Aorta (tissue), 5 donors: ENCODE measurements at regions not wholly inside any gene's neighbourhood (a gene's known extent, or its start where the extent isn't known, plus 50 kb on each side); places are given as distances from the start of the nearest gene placed in this dataset.

ENCODE experiments used
- ATAC-seq: fragments of 200-7000 bp; cut with Tn5 transposase; one replicate; pipeline ENCODE4 v1.9.1; 2022; ENCODE audit warnings: moderate library complexity; ENCODE audit not compliant: low FRiP score
- DNase-seq, 2 donors: peaks; one replicate each; pipeline ENCODE4 v3.0.0-alpha.2; 2020
- H3K27ac ChIP-seq, 2 donors: one replicate each; pipeline ENCODE4 v1.5.1; 2013; ENCODE audit warnings: low read length in 2 of 2, mild to moderate bottlenecking in 2 of 2, moderate library complexity in 2 of 2, control low read depth in 1 of 2, inconsistent platforms in 1 of 2, low read depth in 1 of 2
- H3K27me3 ChIP-seq, 2 donors: one replicate each; pipeline ENCODE4 v1.6.1; 2013; ENCODE audit warnings: control low read depth in 1 of 2, low read length in 1 of 2, mild to moderate bottlenecking in 1 of 2, moderate library complexity in 1 of 2; ENCODE audit not compliant: insufficient read depth in 2 of 2, control insufficient read depth in 1 of 2
- H3K36me3 ChIP-seq, 2 donors: one replicate each; pipeline ENCODE4 v1.6.1; 2013; ENCODE audit warnings: control low read depth in 1 of 2, low read length in 1 of 2, mild to moderate bottlenecking in 1 of 2; ENCODE audit not compliant: insufficient read depth in 2 of 2, control insufficient read depth in 1 of 2
- H3K4me1 ChIP-seq, 2 donors: one replicate each; pipeline ENCODE4 v1.6.1; 2013; ENCODE audit warnings: low read length in 2 of 2, control low read depth in 1 of 2, mild to moderate bottlenecking in 1 of 2, moderate library complexity in 1 of 2; ENCODE audit not compliant: insufficient read depth in 2 of 2, control insufficient read depth in 1 of 2
- H3K4me3 ChIP-seq, 2 donors: one replicate each; pipeline ENCODE4 v1.5.1; 2013; ENCODE audit warnings: low read length in 2 of 2, control low read depth in 1 of 2, mild to moderate bottlenecking in 1 of 2
- H3K9me3 ChIP-seq: one replicate; pipeline ENCODE4 v1.6.1; 2013; ENCODE audit warnings: mild to moderate bottlenecking, low read length; ENCODE audit not compliant: control insufficient read depth
- WGBS, 2 donors: extraction: QIAGEN DNeasy Blood & Tissue Kit; methylation state at CpG; one replicate each; pipeline ENCODE4 v1.1.7; 2013; 5-methylcytosine and 5-hydroxymethylcytosine counted together
- intact Hi-C, 2 donors: fragments of 100-400 bp; cut with DNase I; formaldehyde crosslinking; loops; one replicate each; pipeline versions ENCODE4 v1.14.2 to v1.15.0; 2022
- donor health status: healthy with polysubstance abuse.
- donor health status: Bipolar disorder and iron deficiency.
- donor health status: DM: no; HTN: no; CAD: no.
- donor health status: DM: no; HTN: no; CAD: no.
- donor health status: DM: yes; HTN: yes; CAD: no.

DNA sequence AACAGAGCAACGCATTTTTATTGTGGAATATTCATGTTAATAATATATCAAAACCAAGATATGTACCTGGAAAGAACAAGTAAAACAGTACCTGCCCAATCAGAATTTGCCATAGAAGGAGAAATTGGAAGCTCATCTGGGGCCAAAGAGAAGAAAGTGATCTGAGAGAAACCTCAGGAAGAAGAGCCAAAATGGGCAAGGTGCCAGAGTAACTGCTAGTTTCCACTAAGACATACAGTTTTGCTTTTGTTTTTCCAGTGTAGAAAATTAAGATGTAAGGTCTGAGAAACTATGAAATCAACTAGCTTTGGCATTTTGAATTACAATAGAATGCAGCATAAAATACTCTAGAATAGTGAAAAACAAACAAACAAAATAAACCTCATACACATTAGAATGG is 2201.2 kb downstream of the ARAP2 start:
- DNase-seq, result no peak
- no peaks in the 10 kb centered on the region for H3K9me3 ChIP-seq
- intact Hi-C loops, result no loop called here
- no peak overlapping the region for H3K27ac ChIP-seq
- 93 to 94% methylated on average over 1 of the region's 1 CpG for WGBS, 2 donors
- H3K4me1 ChIP-seq, result no peaks in the 10 kb centered on the region
- no peaks in the 10 kb centered on the region for H3K36me3 ChIP-seq
- H3K27me3 ChIP-seq, result peaks cover 0 to 2% of the 10 kb centered on the region in 2 donors
- ATAC-seq, result no peak
- no peak overlapping the region for H3K4me3 ChIP-seq

DNA sequence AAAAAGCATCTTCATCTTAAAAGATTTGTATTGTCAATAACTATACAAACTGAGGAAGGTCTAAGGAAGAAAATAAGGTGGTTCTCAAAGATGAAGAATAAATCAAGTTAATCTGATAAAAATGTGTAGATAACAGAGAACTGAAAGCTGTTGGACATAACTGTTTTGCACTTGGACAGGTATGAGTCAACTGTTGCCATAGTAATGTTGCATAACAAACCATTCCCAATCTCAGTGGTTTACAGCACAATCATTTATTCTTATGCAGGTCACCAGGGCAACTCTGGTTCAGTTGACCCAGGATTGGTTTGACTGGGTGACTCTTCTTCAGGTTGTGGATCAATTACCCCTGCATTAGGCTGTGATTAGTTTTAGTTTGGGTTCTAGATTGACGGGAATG is 2197.7 kb downstream of the ARAP2 start:
- Histone ChIP-seq H3K27me3 (peaks cover 0 to 2% of the 10 kb centered on the region in 2 donors), H3K36me3 (no peaks in the 10 kb centered on the region), H3K4me1 (no peaks in the 10 kb centered on the region), H3K27ac (no peak overlapping the region), H3K9me3 (no peaks in the 10 kb centered on the region), H3K4me3 (no peak overlapping the region)
- ATAC-seq (no peak), DNase-seq (no peak)
- intact Hi-C loops, result no loop called here
- WGBS, 2 donors, result 91 to 100% methylated on average over 1 of the region's 1 CpG

DNA sequence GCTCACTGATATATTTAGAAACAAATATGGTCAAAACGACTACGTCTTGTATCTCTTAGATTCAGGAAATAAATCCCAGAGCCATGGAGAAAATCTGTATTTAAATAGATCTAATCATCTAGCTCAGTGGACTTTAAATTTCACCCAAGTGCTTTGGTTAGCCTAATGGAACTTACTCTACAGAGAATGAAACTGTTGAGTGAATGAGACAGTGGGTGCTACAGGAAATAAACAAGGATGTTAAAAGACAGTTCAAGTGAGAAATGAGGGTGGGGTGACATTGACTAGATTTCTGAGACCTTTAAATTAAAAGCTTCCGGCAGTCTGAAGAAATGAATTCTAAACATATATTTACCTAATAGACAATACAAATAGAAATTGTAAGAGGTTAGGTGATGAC is 2197.0 kb downstream of the ARAP2 start:
- ATAC-seq (no peak), DNase-seq (no peak)
- H3K4me1 ChIP-seq, result no peaks in the 10 kb centered on the region
- no peaks in the 10 kb centered on the region for H3K9me3 ChIP-seq
- intact Hi-C loops, result no loop called here
- WGBS, 2 donors, result 66 to 72% methylated on average over 3 of the region's 3 CpGs
- no peaks in the 10 kb centered on the region for H3K27me3 ChIP-seq
- H3K4me3 ChIP-seq, result no peak overlapping the region
- H3K27ac ChIP-seq, result no peak overlapping the region
- H3K36me3 ChIP-seq, result no peaks in the 10 kb centered on the region

DNA sequence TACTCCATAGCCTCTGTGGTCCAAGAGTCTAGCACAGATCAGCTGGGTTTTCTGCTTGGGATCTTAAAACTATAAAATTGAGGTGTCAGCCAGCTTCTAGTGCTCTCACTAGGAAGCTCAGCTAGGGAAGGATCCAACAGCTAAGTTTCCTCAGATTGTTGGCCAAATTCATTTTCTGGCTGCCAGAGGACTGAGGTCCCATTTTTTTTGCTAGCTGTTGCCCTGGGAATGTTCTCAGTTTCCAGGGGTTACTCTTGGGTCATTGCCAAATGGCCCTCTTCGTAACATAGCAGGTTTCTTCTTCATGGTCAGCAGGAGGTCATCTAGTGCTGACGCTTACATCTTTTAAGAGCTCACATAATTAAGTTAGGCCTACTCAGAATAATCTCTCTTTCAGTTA is 2178.2 kb downstream of the ARAP2 start:
- Histone ChIP-seq H3K4me3 (no peak overlapping the region), H3K9me3 (no peaks in the 10 kb centered on the region), H3K27me3 (no peaks in the 10 kb centered on the region), H3K4me1 (no peaks in the 10 kb centered on the region), H3K27ac (no peak overlapping the region), H3K36me3 (no peaks in the 10 kb centered on the region)
- intact Hi-C loops, result no loop called here
- 73% methylated on average over 2 of the region's 2 CpGs for WGBS, 2 donors
- DNase-seq (no peak), ATAC-seq (no peak)

DNA sequence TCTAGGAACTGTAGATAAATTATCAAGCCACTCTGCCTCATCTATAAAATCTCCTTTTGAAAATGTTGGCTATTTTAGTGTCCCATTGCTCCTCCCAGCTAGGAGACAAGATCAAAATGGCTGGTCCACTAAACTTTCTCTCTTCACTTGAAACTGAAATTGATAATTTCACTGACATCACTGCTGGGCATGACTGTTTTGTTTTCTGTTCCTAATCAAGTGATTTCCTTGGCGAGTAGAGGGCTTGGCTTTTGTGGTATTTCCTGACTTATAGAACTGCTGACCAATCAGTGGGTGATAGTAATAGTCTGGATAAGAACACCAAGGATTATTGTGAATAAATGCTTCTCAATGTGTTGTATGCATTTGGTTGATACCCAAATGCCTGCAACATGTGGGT is 2152.9 kb downstream of the ARAP2 start:
- 33 to 42% methylated on average over 1 of the region's 1 CpG for WGBS, 2 donors
- intact Hi-C loops, result no loop called here
- H3K4me3 ChIP-seq, result no peak overlapping the region
- ATAC-seq (no peak), DNase-seq (no peak)
- no peak overlapping the region for H3K27ac ChIP-seq
- no peaks in the 10 kb centered on the region for H3K27me3 ChIP-seq
- no peaks in the 10 kb centered on the region for H3K9me3 ChIP-seq
- H3K4me1 ChIP-seq, result no peaks in the 10 kb centered on the region
- no peaks in the 10 kb centered on the region for H3K36me3 ChIP-seq

DNA sequence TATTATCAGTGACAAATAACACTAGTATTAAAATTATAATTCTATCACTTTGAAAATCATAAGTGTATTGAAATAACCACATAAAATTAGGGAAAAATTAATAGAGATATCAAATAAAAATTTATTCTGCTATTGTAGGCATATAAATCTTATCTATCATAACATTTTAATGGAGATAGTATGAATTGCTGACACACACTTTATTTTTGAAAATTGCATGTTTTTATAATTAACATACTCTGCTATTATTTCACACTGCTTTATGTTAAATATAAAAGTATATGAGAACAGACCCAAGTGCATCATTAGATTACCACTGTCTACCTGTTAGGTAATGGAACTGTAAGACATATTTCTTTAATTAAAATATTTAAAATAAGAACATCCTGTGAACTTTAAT is 2150.2 kb downstream of the ARAP2 start:
- Histone ChIP-seq H3K27me3 (no peaks in the 10 kb centered on the region), H3K4me3 (no peak overlapping the region), H3K36me3 (no peaks in the 10 kb centered on the region), H3K4me1 (no peaks in the 10 kb centered on the region), H3K27ac (no peak overlapping the region), H3K9me3 (no peaks in the 10 kb centered on the region)
- ATAC-seq (no peak), DNase-seq (no peak)
- intact Hi-C loops, result no loop called here

DNA sequence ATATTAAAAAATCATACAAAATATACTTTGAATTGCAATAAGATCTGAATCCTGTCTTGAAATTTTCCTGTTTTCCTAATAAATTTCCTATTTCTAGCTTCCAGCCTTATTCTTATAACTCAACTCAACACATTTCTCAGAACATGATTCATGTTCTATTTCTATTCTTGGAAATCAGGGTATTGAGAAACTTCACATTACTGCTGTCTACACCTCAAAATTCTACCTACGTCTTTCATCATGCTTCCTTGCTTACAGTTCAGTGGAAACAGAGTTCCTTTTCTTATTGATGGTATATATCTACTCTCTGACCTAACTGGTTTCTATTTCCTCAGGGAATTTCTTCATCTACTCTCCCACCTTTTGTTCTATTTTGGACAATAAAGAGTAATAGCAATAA is 2139.0 kb downstream of the ARAP2 start:
- Histone ChIP-seq H3K27me3 (no peaks in the 10 kb centered on the region), H3K9me3 (no peaks in the 10 kb centered on the region), H3K36me3 (no peaks in the 10 kb centered on the region), H3K4me1 (no peaks in the 10 kb centered on the region), H3K27ac (no peak overlapping the region), H3K4me3 (no peak overlapping the region)
- no peak for ATAC-seq
- 16 to 24% methylated on average over 1 of the region's 1 CpG for WGBS, 2 donors
- DNase-seq, result no peak
- intact Hi-C loops, result no loop called here

DNA sequence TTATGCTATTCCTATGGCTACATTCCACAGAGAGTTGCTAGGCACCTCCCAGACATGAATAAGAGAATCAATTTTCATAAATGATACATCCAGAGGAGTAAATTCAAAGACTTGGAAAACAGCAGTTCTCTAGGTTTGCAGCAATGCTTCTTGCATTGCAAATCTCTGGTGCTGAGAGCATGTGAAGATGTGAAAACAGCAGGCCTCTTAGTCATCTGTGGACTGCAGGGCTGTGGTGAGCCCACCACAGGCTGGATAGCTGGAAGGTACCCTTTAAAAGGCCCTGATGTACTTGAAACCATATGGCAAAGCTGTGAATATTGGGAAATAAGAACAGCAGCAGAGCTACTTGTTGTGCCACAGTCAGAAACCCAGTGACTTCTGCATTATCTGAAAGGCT is 2135.9 kb downstream of the ARAP2 start:
- Histone ChIP-seq H3K4me1 (no peaks in the 10 kb centered on the region), H3K9me3 (no peaks in the 10 kb centered on the region), H3K4me3 (no peak overlapping the region), H3K36me3 (no peaks in the 10 kb centered on the region), H3K27ac (no peak overlapping the region), H3K27me3 (no peaks in the 10 kb centered on the region)
- DNase-seq, result no peak
- intact Hi-C loops, result no loop called here
- no peak for ATAC-seq

DNA sequence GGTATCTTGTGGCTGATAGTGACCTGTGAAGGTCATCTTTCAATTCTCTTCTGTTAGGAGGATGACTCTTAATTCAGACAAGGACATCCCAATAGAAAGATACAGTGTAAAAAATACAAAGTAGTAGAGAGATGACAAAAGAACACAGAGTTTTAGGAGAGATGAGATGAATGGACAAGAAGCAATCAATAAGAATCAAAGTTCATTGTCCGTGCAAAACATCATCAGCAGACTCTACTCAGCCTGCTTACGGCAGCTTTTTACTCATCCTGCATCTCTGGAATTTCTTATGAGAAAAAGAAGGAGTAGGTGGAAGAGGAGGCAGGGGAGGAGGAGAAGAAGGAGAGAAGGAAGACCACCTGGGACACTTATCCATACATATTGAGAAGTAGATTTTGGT is 2131.7 kb downstream of the ARAP2 start:
- no peaks in the 10 kb centered on the region for H3K36me3 ChIP-seq
- no peaks in the 10 kb centered on the region for H3K9me3 ChIP-seq
- intact Hi-C loops, result no loop called here
- H3K4me3 ChIP-seq, result no peak overlapping the region
- WGBS, 2 donors, result 87 to 94% methylated on average over 2 of the region's 2 CpGs
- no peak overlapping the region for H3K27ac ChIP-seq
- ATAC-seq (no peak), DNase-seq (no peak)
- H3K27me3 ChIP-seq, result no peaks in the 10 kb centered on the region
- no peaks in the 10 kb centered on the region for H3K4me1 ChIP-seq

DNA sequence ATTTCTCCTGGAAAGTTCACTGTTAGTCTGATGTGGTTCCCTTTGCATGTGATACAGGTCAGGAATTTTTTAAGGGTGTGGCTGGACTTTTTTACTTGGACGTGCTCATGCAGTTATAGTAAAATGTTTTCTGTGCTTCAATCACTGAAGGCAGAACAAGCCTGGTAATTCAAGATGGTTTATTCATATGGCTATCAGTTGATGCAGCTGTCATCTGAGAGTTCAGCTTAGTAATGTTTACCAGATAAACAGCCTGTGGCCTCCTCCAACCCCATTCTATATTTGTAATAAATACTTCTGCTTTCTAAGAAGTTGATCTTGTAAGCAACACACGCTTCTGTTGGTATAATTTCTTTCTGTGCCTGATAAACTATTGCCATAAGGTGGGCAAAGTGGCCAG is 2105.9 kb downstream of the ARAP2 start:
- intact Hi-C loops, result no loop called here
- Histone ChIP-seq H3K36me3 (no peaks in the 10 kb centered on the region), H3K4me3 (no peak overlapping the region), H3K4me1 (no peaks in the 10 kb centered on the region), H3K27me3 (no peaks in the 10 kb centered on the region), H3K9me3 (no peaks in the 10 kb centered on the region), H3K27ac (no peak overlapping the region)
- ATAC-seq (no peak), DNase-seq (no peak)
- WGBS, 2 donors, result 71 to 73% methylated on average over 2 of the region's 2 CpGs
